Smooth muscle cell of the brain vasculature (primary cell): ENCODE measurements at regions not wholly inside any gene's neighbourhood (a gene's known extent, or its start where the extent isn't known, plus 50 kb on each side); places are given as distances from the start of the nearest gene placed in this dataset.

Source experiments
- DNase-seq: peaks from one replicate; pipeline ENCODE4 v3.0.0-alpha.2; 2012; ENCODE audit warnings: low read depth, low spot score

GRCh38 chrX:14173873-14174272 lies 144.2 kb upstream of the GEMIN8 start:
- no peak for DNase-seq

- no peak for DNase-seq
Observed at GRCh38 chrX:14164828-14165227, 135.1 kb upstream of the GEMIN8 start.

- DNase-seq, result no peak
Observed at GRCh38 chrX:14125462-14125861, 95.8 kb upstream of the GEMIN8 start.

GRCh38 chrX:14124562-14124961 lies 94.9 kb upstream of the GEMIN8 start:
- DNase-seq, result no peak

GRCh38 chrX:14095702-14096101 lies 66.0 kb upstream of the GEMIN8 start:
- DNase-seq, result peak; percentile 13

- no peak for DNase-seq
Observed at GRCh38 chrX:14094191-14094590, 64.5 kb upstream of the GEMIN8 start.

- DNase-seq, result no peak
Observed at GRCh38 chrX:14084466-14084865, 54.8 kb upstream of the GEMIN8 start.

- no peak for DNase-seq
Observed at GRCh38 chrX:14083783-14084182, 54.1 kb upstream of the GEMIN8 start.

GRCh38 chrX:14079891-14080430 lies 50.3 kb upstream of the GEMIN8 start:
- DNase-seq, result no peak
